Activated CD8-positive, alpha-beta memory T cell treated with anti-CD3 and anti-CD28 coated beads, Interleukin-2, amount 10 ng/mL, durations not matched to agents 7 days and 5 days (primary cell): ENCODE measurements at regions not wholly inside any gene's neighbourhood (a gene's known extent, or its start where the extent isn't known, plus 50 kb on each side); places are given as distances from the start of the nearest gene placed in this dataset.
"Not testable (repeated sequence)": the region's sequence is repeated elsewhere in the genome, so short reads cannot be mapped to it uniquely, and the experiment has no call there.

ENCODE experiments used
- ATAC-seq: fragments of 150-1000 bp; cut with Tn5 transposase; one replicate; pipeline ENCODE4 v1.10.0; 2021; ENCODE audit warnings: moderate library complexity
- CTCF ChIA-PET: fragments of 350-600 bp; sonication (Branson Sonifier 250); formaldehyde crosslinking; loops from one replicate; lab custom pipeline; 2021; ENCODE audit warnings: antibody characterized with exemption; lab: Charles Lee
- DNase-seq: peaks from one replicate; pipeline ENCODE4 v3.0.0-alpha.2; 2020
- H3K27ac Mint-ChIP-seq: one replicate; pipeline ENCODE4 v1.8.0; 2021; ENCODE audit warnings: mild to moderate bottlenecking, mixed read lengths
- H3K27me3 Mint-ChIP-seq: one replicate; pipeline ENCODE4 v1.8.0; 2021; ENCODE audit warnings: mixed read lengths
- H3K36me3 Mint-ChIP-seq: one replicate; pipeline ENCODE4 v1.8.0; 2021; ENCODE audit warnings: mild to moderate bottlenecking, mixed read lengths
- H3K4me1 Mint-ChIP-seq: one replicate; pipeline ENCODE4 v1.8.0; 2021; ENCODE audit warnings: mixed read lengths
- H3K4me3 Mint-ChIP-seq: one replicate; pipeline ENCODE4 v1.8.0; 2021; ENCODE audit warnings: mild to moderate bottlenecking, moderate library complexity, mixed read lengths
- H3K9me3 Mint-ChIP-seq: one replicate; pipeline ENCODE4 v1.8.0; 2022; ENCODE audit warnings: low read depth, mixed read lengths

DNA sequence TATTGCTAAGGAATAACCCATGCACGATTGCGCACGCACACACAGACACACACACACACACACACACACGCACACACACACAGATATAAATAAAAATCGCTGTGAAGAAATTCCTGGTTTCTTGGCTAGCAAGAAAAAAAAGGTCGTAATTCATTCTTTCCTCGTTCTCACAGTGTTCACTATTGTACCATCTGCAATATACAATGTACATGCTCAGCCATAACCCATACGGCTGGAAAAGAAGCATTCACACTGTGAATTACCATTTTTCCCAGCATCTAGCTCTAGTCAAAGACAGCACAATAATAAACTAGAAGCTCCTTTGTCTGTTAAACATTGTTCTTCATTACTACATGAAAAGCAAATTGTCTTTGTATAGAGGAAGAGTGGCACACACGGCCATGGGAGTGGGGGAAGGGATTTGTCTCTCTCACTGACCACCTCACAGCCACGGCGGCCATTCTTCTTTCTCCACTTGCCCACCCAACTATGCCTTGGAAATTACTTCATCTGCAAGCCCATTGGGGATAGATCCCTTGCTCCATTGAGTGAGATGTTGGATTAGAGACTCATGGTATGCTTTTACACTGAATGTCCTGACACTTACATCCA is 115.3 kb upstream of the ID4 start:
- no peak overlapping the region for H3K4me3 Mint-ChIP-seq
- CTCF ChIA-PET, result no interaction called here
- ATAC-seq (no peak), DNase-seq (no peak)
- H3K27ac Mint-ChIP-seq, result no peak overlapping the region
- H3K4me1 Mint-ChIP-seq, result no peaks in the 10 kb centered on the region
- peaks cover 3% of the 10 kb centered on the region for H3K9me3 Mint-ChIP-seq
- H3K36me3 Mint-ChIP-seq, result no peaks in the 10 kb centered on the region
- H3K27me3 Mint-ChIP-seq, result no peaks in the 10 kb centered on the region

DNA sequence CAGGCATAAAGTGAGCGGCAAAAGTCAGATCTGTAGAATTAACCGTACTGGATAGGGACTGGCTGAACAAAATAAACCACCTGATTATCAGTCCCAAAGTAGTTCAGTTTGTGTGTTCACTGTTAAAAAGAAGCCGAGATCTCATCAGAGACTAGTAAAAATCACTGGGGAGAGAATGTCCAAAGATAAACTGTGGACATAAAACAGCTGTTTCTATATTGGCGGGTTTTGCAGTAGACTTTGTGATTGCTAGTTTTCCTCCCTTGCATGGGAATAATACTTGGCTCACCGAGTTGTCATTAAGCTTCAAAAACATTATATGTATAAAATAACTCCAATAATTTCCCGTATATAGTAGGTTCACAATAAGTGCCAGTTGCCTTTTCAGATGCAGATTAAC is 114.2 kb upstream of the ID4 start:
- CTCF ChIA-PET, result no interaction called here
- H3K36me3 Mint-ChIP-seq, result no peaks in the 10 kb centered on the region
- no peak overlapping the region for H3K27ac Mint-ChIP-seq
- ATAC-seq (no peak), DNase-seq (no peak)
- H3K9me3 Mint-ChIP-seq, result peaks cover 3% of the 10 kb centered on the region
- no peaks in the 10 kb centered on the region for H3K4me1 Mint-ChIP-seq
- no peak overlapping the region for H3K4me3 Mint-ChIP-seq
- no peaks in the 10 kb centered on the region for H3K27me3 Mint-ChIP-seq

DNA sequence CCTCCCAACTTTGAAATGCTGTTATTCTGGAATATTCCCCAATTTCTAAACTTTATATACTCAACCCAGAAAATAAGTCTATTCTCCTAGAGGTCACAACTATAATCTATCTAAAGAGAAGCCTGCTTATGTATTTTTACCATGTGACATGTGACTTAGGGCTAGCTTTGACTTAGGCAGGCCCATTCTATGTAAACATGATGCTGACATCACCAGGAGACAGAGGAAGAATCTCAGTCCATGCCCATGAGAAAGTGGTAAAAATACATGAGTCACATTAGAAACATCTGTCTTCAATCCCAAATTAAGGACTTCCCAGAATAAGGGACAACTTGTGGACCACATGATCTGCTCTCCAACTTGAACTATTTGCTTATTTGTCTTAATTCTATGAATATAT is 113.6 kb upstream of the ID4 start:
- H3K27me3 Mint-ChIP-seq, result no peaks in the 10 kb centered on the region
- H3K27ac Mint-ChIP-seq, result no peak overlapping the region
- CTCF ChIA-PET, result no interaction called here
- H3K4me1 Mint-ChIP-seq, result no peaks in the 10 kb centered on the region
- ATAC-seq, result no peak
- H3K36me3 Mint-ChIP-seq, result no peaks in the 10 kb centered on the region
- no peak for DNase-seq
- peaks cover 3% of the 10 kb centered on the region for H3K9me3 Mint-ChIP-seq
- no peak overlapping the region for H3K4me3 Mint-ChIP-seq

DNA sequence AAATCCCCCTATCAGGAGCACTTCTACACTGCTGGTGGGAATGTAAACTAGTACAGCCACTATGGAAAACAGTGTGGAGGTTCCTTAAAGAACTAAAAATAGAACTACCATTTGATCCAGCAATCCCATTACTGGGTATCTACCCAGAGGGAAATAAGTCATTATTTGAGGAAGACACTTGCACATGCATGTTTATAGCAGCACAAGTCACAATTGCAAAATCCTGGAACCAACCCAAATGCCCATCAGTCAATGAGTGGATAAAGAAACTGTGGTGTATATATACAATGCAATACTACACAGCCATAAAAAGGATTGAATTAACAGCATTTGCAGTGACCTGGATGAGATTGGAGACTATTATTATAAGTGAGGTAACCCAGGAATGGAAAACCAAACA is 111.7 kb upstream of the ID4 start:
- DNase-seq, H3K36me3 Mint-ChIP-seq, H3K27me3 Mint-ChIP-seq, H3K9me3 Mint-ChIP-seq, H3K4me1 Mint-ChIP-seq, H3K27ac Mint-ChIP-seq, H3K4me3 Mint-ChIP-seq, ATAC-seq, CTCF ChIA-PET: not testable (repeated sequence)

DNA sequence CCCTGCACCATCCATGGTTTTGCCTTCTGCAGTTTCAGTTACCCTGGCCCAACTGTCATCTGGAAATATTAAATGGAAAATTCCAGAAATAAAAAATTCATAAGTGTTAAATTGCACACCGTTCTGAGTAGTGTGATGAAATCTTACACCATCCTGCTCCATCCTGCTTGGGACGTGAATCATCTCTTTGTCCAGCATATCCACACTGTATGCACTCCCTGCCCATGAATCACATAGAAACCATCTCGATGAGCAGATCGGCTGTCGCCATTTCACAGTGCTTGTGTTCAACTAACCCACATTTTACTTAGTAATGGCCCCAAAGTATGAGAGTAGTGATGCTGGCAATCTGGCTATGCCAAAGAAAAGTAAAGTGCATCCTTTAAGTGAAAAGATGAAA is 105.9 kb upstream of the ID4 start:
- CTCF ChIA-PET, result no interaction called here
- ATAC-seq (no peak), DNase-seq (no peak)
- Mint-ChIP-seq H3K4me1 (no peaks in the 10 kb centered on the region), H3K36me3 (no peaks in the 10 kb centered on the region), H3K27ac (no peak overlapping the region), H3K27me3 (no peaks in the 10 kb centered on the region), H3K4me3 (no peak overlapping the region), H3K9me3 (peaks cover 2% of the 10 kb centered on the region)

DNA sequence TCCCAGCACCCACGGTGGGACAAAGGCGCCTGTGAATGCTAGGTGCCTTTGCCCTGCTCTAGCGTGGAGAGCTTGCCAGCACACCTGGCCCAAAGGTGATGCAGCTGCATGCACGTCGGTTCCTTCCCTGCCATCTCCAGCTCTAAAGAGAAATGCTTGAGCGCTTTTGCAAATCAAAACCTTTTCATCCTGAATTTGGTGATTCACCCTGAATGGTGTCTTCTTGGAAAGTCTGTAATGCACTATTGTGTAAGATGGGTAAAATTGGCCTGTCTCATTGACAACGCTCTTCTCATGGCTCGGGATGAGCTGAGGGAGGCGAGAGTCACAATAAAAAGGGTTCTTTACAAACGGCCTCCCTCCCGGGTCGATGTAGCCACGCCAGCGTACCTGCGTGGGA is 103.1 kb upstream of the ID4 start:
- H3K4me3 Mint-ChIP-seq, result no peak overlapping the region
- ATAC-seq, result no peak
- H3K27ac Mint-ChIP-seq, result no peak overlapping the region
- H3K4me1 Mint-ChIP-seq, result no peaks in the 10 kb centered on the region
- DNase-seq, result no peak
- no peaks in the 10 kb centered on the region for H3K27me3 Mint-ChIP-seq
- CTCF ChIA-PET, result no interaction called here
- peaks cover 2% of the 10 kb centered on the region for H3K9me3 Mint-ChIP-seq
- H3K36me3 Mint-ChIP-seq, result no peaks in the 10 kb centered on the region

DNA sequence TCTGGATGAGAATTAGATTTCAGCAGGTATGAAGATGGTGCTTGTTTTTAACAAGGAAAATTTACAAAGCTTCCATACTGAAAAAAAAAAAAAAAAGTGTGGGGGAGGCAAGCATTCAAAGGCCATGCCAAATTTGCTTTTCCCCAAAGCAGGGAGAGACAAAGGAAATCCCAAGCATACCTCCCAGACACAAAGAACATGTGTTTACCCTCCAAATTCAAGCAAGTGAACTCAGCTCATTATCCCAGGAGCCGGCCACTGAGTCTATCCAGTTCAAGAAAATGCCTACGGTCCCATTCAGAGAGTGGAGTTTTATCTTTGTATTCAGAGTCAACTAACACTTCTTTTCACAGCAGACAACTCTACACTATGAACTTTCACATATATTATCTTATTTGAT is 102.7 kb upstream of the ID4 start:
- H3K27ac Mint-ChIP-seq, result no peak overlapping the region
- no peak overlapping the region for H3K4me3 Mint-ChIP-seq
- H3K36me3 Mint-ChIP-seq, result no peaks in the 10 kb centered on the region

DNA sequence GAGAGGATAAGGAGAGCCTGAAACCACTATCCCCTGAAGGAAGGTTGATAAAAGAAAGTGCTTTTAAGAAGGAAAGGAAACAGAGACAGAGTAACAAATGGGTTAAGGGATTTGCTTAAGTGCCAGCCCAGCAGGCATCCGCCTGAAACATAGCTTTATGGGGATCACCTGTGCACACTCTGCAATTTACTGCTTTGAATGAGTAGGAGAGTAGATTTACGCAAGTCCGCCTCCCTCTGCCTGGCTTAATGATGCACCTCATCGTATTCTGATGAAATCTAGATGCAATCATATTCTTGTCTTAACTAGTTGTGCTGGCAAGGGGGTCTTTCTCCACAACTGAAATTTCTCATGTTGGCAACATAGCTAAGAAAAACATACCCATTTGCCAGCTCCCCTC is 101.1 kb upstream of the ID4 start:
- Mint-ChIP-seq H3K27me3 (no peaks in the 10 kb centered on the region), H3K9me3 (peaks cover 2% of the 10 kb centered on the region), H3K4me3 (no peak overlapping the region), H3K4me1 (no peaks in the 10 kb centered on the region), H3K27ac (no peak overlapping the region), H3K36me3 (no peaks in the 10 kb centered on the region)
- DNase-seq (no peak), ATAC-seq (no peak)
- CTCF ChIA-PET, result no interaction called here

More for the DNA sequence above, 102.7 kb upstream of the ID4 start:
- CTCF ChIA-PET, result no interaction called here
- ATAC-seq (no peak), DNase-seq (no peak)
- Mint-ChIP-seq H3K4me1 (no peaks in the 10 kb centered on the region), H3K27me3 (no peaks in the 10 kb centered on the region), H3K9me3 (peaks cover 2% of the 10 kb centered on the region)

DNA sequence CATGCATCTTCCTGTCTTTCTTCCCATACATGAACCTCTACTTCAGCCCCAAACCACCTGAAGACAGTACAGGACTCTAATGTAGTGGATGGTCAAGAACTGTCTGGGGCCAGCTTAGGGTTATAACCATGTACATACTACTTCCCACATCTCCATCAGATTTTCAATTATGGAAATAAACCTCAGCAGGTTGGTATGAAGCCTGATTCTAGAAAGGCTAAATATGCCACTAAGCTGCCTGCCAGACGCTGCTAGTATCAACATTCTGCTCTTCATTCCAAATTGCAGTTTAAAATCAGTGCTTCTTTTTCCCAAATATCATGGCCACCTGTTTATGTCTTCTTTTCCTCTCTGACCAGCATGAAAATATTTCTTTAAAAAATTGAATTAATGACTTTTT is 99.2 kb upstream of the ID4 start:
- DNase-seq, result no peak
- CTCF ChIA-PET, result no interaction called here
- no peak overlapping the region for H3K27ac Mint-ChIP-seq
- H3K4me1 Mint-ChIP-seq, result no peaks in the 10 kb centered on the region
- H3K27me3 Mint-ChIP-seq, result no peaks in the 10 kb centered on the region
- ATAC-seq, result no peak
- H3K4me3 Mint-ChIP-seq, result no peak overlapping the region
- H3K9me3 Mint-ChIP-seq, result peaks cover 2% of the 10 kb centered on the region
- no peaks in the 10 kb centered on the region for H3K36me3 Mint-ChIP-seq

DNA sequence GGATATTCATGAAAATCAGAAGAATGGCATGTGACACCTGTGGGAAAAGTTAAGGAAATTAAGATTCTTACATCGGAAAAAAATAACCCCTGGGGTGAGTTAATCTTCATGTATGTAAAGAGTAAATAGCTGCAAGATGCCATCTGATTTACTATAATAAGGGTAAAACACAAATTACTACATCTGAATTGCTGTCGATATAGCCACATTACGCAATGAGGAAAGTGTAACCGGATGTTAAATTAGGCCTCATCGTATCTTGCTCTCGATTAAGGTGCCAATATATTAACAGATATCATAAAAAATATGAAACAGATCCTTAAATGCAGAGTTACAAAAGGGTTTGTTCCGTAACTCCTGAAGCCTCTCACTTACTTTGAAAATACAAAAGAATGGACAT is 87.4 kb upstream of the ID4 start:
- Mint-ChIP-seq H3K4me3 (no peak overlapping the region), H3K4me1 (no peaks in the 10 kb centered on the region), H3K36me3 (no peaks in the 10 kb centered on the region), H3K27ac (no peak overlapping the region), H3K9me3 (no peaks in the 10 kb centered on the region), H3K27me3 (no peaks in the 10 kb centered on the region)
- DNase-seq (no peak), ATAC-seq (no peak)
- CTCF ChIA-PET, result no interaction called here

DNA sequence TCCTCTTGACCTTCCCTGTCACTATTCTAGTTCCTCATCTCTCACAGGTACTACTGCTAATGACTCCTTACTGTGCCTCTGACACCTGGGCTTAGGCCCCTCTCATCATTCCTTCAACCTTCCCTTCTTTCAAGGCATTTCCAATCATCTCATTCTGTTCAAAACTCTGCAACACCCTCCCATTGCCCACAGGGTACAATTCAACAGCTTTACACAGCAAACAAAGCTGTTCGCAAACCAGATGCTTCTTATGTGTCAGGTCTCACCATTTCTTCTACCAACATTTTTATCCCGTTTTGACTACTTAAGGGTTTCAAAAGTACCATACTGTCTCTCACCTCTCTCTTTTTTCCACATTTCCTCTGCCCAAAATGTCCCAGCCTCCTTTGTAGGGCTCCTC is 84.4 kb upstream of the ID4 start:
- H3K9me3 Mint-ChIP-seq, result no peaks in the 10 kb centered on the region
- H3K4me3 Mint-ChIP-seq, result no peak overlapping the region
- no peaks in the 10 kb centered on the region for H3K36me3 Mint-ChIP-seq
- no peaks in the 10 kb centered on the region for H3K4me1 Mint-ChIP-seq
- H3K27ac Mint-ChIP-seq, result no peak overlapping the region
- CTCF ChIA-PET, result no interaction called here
- ATAC-seq (no peak), DNase-seq (no peak)
- H3K27me3 Mint-ChIP-seq, result no peaks in the 10 kb centered on the region

DNA sequence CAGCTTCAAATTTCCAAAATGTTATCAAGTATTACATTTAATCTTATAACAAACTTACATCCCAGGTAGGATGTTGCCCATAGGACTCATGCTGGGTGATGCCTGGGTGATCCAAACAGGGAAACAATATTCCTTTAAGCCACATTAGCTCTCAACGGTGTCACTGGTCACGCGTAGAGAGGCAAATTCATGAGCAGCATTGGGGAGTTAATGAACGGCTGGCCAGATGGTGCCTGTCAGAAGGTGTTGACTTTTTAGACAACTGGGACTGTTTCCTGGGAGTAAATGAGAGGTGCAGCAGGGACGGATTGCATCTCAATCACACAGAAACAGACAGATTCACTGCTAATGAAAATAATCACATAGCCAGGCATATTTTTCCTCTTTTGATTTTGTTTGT is 83.3 kb upstream of the ID4 start:
- Mint-ChIP-seq H3K27me3 (no peaks in the 10 kb centered on the region), H3K9me3 (no peaks in the 10 kb centered on the region), H3K4me3 (no peak overlapping the region), H3K27ac (no peak overlapping the region), H3K4me1 (no peaks in the 10 kb centered on the region), H3K36me3 (no peaks in the 10 kb centered on the region)
- CTCF ChIA-PET, result no interaction called here
- no peak for ATAC-seq
- DNase-seq, result no peak

DNA sequence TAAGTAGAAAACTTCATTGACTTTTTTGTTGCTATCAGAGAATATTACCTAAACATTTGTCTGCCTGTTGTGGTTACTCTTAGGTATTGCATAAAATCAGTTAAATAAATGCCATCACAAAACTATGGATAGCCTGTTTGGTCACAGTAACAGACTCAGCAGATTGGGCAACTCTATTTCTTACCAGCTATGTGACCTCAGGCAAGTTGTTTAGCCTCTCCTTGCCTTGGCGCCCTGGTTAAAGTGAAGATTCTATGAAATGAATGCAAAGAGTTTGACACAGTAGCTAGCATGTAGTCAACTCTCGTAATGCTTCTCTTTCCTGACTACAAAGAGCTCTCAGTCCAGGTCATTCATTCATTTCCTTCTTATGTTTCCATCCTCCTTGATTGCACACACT is 82.5 kb upstream of the ID4 start:
- H3K36me3 Mint-ChIP-seq, result no peaks in the 10 kb centered on the region
- ATAC-seq, result no peak

DNA sequence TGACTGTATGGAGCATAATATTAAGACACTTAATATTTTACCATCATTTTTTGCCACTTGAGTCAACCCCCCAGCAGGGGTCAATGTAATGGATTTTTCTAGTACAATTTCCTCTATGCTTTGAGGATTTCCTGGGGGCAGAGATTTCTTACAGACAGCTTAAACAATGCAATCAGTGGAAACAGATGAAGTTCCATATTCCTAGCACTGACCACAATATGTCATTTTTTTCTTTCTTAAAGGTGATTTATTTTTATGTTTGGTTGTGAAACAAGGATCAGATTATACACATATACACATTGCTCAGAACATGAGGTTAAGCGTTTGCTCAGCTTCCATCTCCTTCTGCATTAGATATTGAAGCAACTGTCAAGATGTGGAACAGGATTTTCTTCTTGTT is 82.0 kb upstream of the ID4 start:
- no peak for ATAC-seq
- H3K36me3 Mint-ChIP-seq, result no peaks in the 10 kb centered on the region
- H3K4me3 Mint-ChIP-seq, result no peak overlapping the region
- no peak overlapping the region for H3K27ac Mint-ChIP-seq
- no peak for DNase-seq
- no peaks in the 10 kb centered on the region for H3K27me3 Mint-ChIP-seq
- no peaks in the 10 kb centered on the region for H3K4me1 Mint-ChIP-seq
- H3K9me3 Mint-ChIP-seq, result no peaks in the 10 kb centered on the region
- CTCF ChIA-PET, result no interaction called here

More for the DNA sequence above, 82.5 kb upstream of the ID4 start:
- Mint-ChIP-seq H3K4me3 (no peak overlapping the region), H3K27ac (no peak overlapping the region), H3K4me1 (no peaks in the 10 kb centered on the region), H3K27me3 (no peaks in the 10 kb centered on the region), H3K9me3 (no peaks in the 10 kb centered on the region)
- DNase-seq, result no peak
- CTCF ChIA-PET, result no interaction called here

DNA sequence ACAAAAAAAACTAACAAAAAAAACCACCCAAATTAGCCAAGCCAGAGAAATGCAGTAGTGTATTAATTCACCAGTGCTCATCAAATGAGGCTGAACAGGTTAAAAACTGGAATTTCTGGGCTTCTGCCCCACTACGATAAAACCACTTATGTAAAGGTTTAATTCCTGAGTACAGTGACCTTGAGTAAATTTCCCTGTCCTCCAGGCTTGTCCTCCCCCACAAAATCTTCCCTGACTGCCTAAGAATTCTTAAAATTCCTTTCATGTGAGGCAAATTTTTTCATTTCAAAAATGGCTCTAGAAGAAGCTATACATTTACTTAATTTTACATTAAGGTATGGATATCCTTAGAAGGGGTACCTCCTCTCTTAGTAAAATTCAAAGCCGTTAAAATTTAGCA is 80.1 kb upstream of the ID4 start:
- H3K9me3 Mint-ChIP-seq, result no peaks in the 10 kb centered on the region
- CTCF ChIA-PET, result no interaction called here
- H3K27me3 Mint-ChIP-seq, result no peaks in the 10 kb centered on the region

More for the DNA sequence above, 80.1 kb upstream of the ID4 start:
- no peaks in the 10 kb centered on the region for H3K4me1 Mint-ChIP-seq
- no peak overlapping the region for H3K4me3 Mint-ChIP-seq
- no peak overlapping the region for H3K27ac Mint-ChIP-seq
- DNase-seq (no peak), ATAC-seq (no peak)
- H3K36me3 Mint-ChIP-seq, result no peaks in the 10 kb centered on the region
